GM12878 (cell line): ENCODE measurements at regions not wholly inside any gene's neighbourhood (a gene's known extent, or its start where the extent isn't known, plus 50 kb on each side); places are given as distances from the start of the nearest gene placed in this dataset.

ENCODE experiments used
- CHD4 ChIP-seq: fragments of 200-600 bp; sonication (generic); IDR thresholded peaks from 2 replicates; pipeline ENCODE4 v1.6.1; 2016; ENCODE audit warnings: mild to moderate bottlenecking
- EP300 ChIP-seq, 2 experiments: fragments of 150-350 bp in 1 of 2; IDR thresholded peaks; 2 replicates each; pipeline ENCODE4 v1.6.1; 2011 to 2012; ENCODE audit warnings: low read depth in 2 of 2, low read length in 2 of 2, borderline replicate concordance in 1 of 2, improper control_type of control experiment in 1 of 2, inconsistent platforms in 1 of 2; ENCODE audit not compliant: control insufficient read depth in 1 of 2
- IRF3 ChIP-seq: fragments of 450-650 bp; IDR thresholded peaks from 2 replicates; pipeline ENCODE4 v1.6.1; 2014; ENCODE audit warnings: mild to moderate bottlenecking
- POLR2A ChIP-seq: IDR thresholded peaks from 2 replicates; pipeline ENCODE4 v1.6.1; 2011; ENCODE audit warnings: low read depth, mild to moderate bottlenecking, low read length
- SPI1 ChIP-seq: IDR thresholded peaks from 2 replicates; pipeline ENCODE4 v1.6.1; 2011; ENCODE audit warnings: low read depth, mild to moderate bottlenecking, low read length, moderate library complexity, borderline replicate concordance; ENCODE audit not compliant: insufficient read depth
- TF ChIP-seq, protein P1 (sequence below), 3 experiments: IDR thresholded peaks in 2 of 3; conservative IDR thresholded peaks in 1 of 3; 2 replicates each; pipeline ENCODE4 v1.5.1; 2011; ENCODE audit warnings: low read depth in 3 of 3, low read length in 3 of 3, mild to moderate bottlenecking in 3 of 3, control low read depth in 2 of 3, moderate library complexity in 2 of 3, inconsistent platforms in 1 of 3, mixed read lengths in 1 of 3; ENCODE audit not compliant: control insufficient read depth in 2 of 3, insufficient read depth in 1 of 3; ENCODE audit errors: extremely low read depth in 1 of 3

DNA sequence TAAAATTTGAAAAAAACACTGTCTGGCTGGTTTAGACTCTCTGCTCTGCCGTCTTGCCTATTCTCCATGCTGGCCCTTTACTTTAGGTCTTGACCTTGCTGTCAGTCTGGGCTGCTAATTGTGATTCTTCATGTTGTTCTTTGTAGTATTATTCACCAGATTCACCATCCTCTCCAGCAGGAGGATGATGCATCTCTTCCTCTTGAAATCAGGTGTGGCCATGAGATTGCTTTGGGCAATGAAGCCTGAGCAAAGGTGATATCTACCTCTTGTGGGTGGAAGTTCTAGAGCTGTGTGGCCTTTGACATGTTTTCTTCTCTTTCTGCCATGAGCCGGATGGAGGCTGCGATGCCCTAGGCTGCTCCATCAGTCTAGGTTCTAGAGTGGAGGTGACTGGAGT is 51.3 kb upstream of the ITPRID1 start:
- no peak for TF ChIP-seq IRF3
- no peak for TF ChIP-seq SPI1
- TF ChIP-seq, protein P1, sequence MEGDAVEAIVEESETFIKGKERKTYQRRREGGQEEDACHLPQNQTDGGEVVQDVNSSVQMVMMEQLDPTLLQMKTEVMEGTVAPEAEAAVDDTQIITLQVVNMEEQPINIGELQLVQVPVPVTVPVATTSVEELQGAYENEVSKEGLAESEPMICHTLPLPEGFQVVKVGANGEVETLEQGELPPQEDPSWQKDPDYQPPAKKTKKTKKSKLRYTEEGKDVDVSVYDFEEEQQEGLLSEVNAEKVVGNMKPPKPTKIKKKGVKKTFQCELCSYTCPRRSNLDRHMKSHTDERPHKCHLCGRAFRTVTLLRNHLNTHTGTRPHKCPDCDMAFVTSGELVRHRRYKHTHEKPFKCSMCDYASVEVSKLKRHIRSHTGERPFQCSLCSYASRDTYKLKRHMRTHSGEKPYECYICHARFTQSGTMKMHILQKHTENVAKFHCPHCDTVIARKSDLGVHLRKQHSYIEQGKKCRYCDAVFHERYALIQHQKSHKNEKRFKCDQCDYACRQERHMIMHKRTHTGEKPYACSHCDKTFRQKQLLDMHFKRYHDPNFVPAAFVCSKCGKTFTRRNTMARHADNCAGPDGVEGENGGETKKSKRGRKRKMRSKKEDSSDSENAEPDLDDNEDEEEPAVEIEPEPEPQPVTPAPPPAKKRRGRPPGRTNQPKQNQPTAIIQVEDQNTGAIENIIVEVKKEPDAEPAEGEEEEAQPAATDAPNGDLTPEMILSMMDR (IDR thresholded peaks at IDR 0.05 in 2 of 3, conservative IDR thresholded peaks at IDR 0.05 in 1 of 3; ENCODE audit: control insufficient read depth in 2 of 3, extremely low read depth in 1 of 3, insufficient read depth in 1 of 3, low read depth in 3 of 3, low read length in 3 of 3): no peak
- TF ChIP-seq CHD4: no peak
- TF ChIP-seq POLR2A: no peak
- no peak for TF ChIP-seq EP300 (IDR thresholded peaks at IDR 0.05; ENCODE audit: borderline replicate concordance in 1 of 2, control insufficient read depth in 1 of 2, low read depth in 2 of 2, low read length in 2 of 2)
